Neural progenitor cell (in vitro differentiated cells): ENCODE measurements at regions not wholly inside any gene's neighbourhood (a gene's known extent, or its start where the extent isn't known, plus 50 kb on each side); places are given as distances from the start of the nearest gene placed in this dataset.
A peak's percentile ranks its signal among the peaks of the same experiment; 100 is the strongest.

Experiments used
- DNase-seq: peaks from one replicate; pipeline ENCODE4 v3.0.0-alpha.2; 2016; ENCODE audit warnings: low spot score
- H2AFZ ChIP-seq: fragments of 200-600 bp; sonication (generic); replicated peaks from 2 replicates; pipeline ENCODE4 v1.6.1; 2016; ENCODE audit warnings: antibody characterized with exemption
- H3F3A ChIP-seq: fragments of 200-600 bp; sonication (generic); 2 replicates; pipeline ENCODE4 v1.6.1; 2016; ENCODE audit warnings: antibody characterized with exemption, low read depth
- H3K27ac ChIP-seq: fragments of 200-600 bp; sonication (generic); 2 replicates; pipeline ENCODE4 v1.5.1; 2016; ENCODE audit warnings: mild to moderate bottlenecking
- H3K27me3 ChIP-seq: fragments of 200-600 bp; sonication (generic); 2 replicates; pipeline ENCODE4 v1.6.1; 2016; ENCODE audit warnings: mild to moderate bottlenecking, moderate library complexity
- H3K36me3 ChIP-seq: fragments of 200-600 bp; sonication (generic); 2 replicates; pipeline ENCODE4 v1.5.1; 2016
- H3K4me1 ChIP-seq: fragments of 200-600 bp; sonication (generic); 2 replicates; pipeline ENCODE4 v1.6.1; 2016; ENCODE audit warnings: mixed run types
- H3K4me2 ChIP-seq: fragments of 200-600 bp; sonication (generic); 2 replicates; pipeline ENCODE4 v1.6.1; 2016
- H3K4me3 ChIP-seq: fragments of 200-600 bp; sonication (generic); 2 replicates; pipeline ENCODE4 v1.5.1; 2016
- H3K79me2 ChIP-seq: fragments of 200-600 bp; sonication (generic); 2 replicates; pipeline ENCODE4 v1.6.1; 2016; ENCODE audit warnings: low read depth
- H3K9ac ChIP-seq: fragments of 200-600 bp; sonication (generic); 2 replicates; pipeline ENCODE4 v1.6.1; 2016
- H3K9me3 ChIP-seq: fragments of 200-600 bp; sonication (generic); 2 replicates; pipeline ENCODE4 v1.5.1; 2016; ENCODE audit warnings: low read depth
- H4K20me1 ChIP-seq: fragments of 200-600 bp; sonication (generic); 2 replicates; pipeline ENCODE4 v1.6.1; 2016; ENCODE audit warnings: low read depth
- H3K27ac Mint-ChIP-seq: 3 replicates; pipeline ENCODE4 v1.8.0; 2021; ENCODE audit warnings: mixed read lengths
- H3K27me3 Mint-ChIP-seq: 2 replicates; pipeline ENCODE4 v1.8.0; 2022; ENCODE audit warnings: low read depth, mild to moderate bottlenecking, inconsistent platforms, moderate library complexity, mixed read lengths; ENCODE audit not compliant: insufficient read depth
- H3K36me3 Mint-ChIP-seq: 3 replicates; pipeline ENCODE4 v1.8.0; 2021; ENCODE audit warnings: mixed read lengths
- H3K4me1 Mint-ChIP-seq: 3 replicates; pipeline ENCODE4 v1.8.0; 2021; ENCODE audit warnings: mixed read lengths
- H3K4me3 Mint-ChIP-seq: 3 replicates; pipeline ENCODE4 v1.8.0; 2021; ENCODE audit warnings: mild to moderate bottlenecking, moderate library complexity, mixed read lengths
- H3K9me3 Mint-ChIP-seq: 3 replicates; pipeline ENCODE4 v1.8.0; 2020; ENCODE audit warnings: mixed read lengths
- EZH2 ChIP-seq: fragments of 200-600 bp; sonication (generic); IDR thresholded peaks from 2 replicates; pipeline ENCODE4 v1.6.1; 2017; ENCODE audit warnings: antibody characterized with exemption, mild to moderate bottlenecking, moderate library complexity
- EZH2phosphoT487 ChIP-seq: fragments of 200-600 bp; sonication (generic); IDR thresholded peaks from 2 replicates; pipeline ENCODE4 v1.6.1; 2017; ENCODE audit warnings: antibody characterized with exemption
- TF ChIP-seq, protein P1 (sequence below): fragments of 200-600 bp; sonication (generic); IDR thresholded peaks from 2 replicates; pipeline ENCODE4 v1.5.1; 2017; ENCODE audit warnings: antibody characterized with exemption, mild to moderate bottlenecking

DNA sequence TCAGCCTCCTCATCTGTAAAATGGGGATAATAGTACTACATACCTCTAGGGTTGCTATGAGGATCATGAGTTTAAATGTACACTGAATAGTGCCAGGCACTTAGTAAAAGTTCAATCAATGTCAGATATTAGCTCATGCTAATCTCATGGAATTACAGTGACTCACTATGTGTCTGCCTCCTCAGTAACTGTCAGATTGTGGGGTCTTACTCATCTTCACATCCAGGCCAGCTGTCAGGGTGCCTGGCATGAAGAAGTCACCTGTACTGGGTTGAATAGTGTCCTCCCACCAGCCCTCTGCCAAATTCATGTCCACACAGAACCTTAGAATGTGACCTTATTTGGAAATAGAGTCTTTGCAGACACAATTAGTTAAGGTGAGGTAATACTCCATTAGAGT lies 54.3 kb upstream of the STIM2 start:
- TF ChIP-seq, protein P1, sequence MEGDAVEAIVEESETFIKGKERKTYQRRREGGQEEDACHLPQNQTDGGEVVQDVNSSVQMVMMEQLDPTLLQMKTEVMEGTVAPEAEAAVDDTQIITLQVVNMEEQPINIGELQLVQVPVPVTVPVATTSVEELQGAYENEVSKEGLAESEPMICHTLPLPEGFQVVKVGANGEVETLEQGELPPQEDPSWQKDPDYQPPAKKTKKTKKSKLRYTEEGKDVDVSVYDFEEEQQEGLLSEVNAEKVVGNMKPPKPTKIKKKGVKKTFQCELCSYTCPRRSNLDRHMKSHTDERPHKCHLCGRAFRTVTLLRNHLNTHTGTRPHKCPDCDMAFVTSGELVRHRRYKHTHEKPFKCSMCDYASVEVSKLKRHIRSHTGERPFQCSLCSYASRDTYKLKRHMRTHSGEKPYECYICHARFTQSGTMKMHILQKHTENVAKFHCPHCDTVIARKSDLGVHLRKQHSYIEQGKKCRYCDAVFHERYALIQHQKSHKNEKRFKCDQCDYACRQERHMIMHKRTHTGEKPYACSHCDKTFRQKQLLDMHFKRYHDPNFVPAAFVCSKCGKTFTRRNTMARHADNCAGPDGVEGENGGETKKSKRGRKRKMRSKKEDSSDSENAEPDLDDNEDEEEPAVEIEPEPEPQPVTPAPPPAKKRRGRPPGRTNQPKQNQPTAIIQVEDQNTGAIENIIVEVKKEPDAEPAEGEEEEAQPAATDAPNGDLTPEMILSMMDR = no peak
- TF ChIP-seq EZH2 = no peak
- no peak for TF ChIP-seq EZH2phosphoT487
- no peaks in the 10 kb centered on the region for H3K36me3 Mint-ChIP-seq
- Histone ChIP-seq H3K9ac (no peak overlapping the region), H3K79me2 (no peaks in the 10 kb centered on the region), H3K4me1 (peaks cover 11% of the 10 kb centered on the region), H3F3A (peaks cover 7% of the 10 kb centered on the region), H3K36me3 (no peaks in the 10 kb centered on the region), H3K9me3 (no peaks in the 10 kb centered on the region), H3K27ac (no peak overlapping the region), H3K4me2 (no peak overlapping the region), H2AFZ (no peak overlapping the region), H3K4me3 (no peak overlapping the region), H3K27me3 (no peaks in the 10 kb centered on the region), H4K20me1 (no peaks in the 10 kb centered on the region)
- H3K27ac Mint-ChIP-seq = peak overlapping the region; percentile 18
- H3K9me3 Mint-ChIP-seq = no peaks in the 10 kb centered on the region
- no peak overlapping the region for H3K4me3 Mint-ChIP-seq
- peaks cover 12% of the 10 kb centered on the region for H3K4me1 Mint-ChIP-seq
- H3K27me3 Mint-ChIP-seq = peaks cover 10% of the 10 kb centered on the region
- no peak for DNase-seq

DNA sequence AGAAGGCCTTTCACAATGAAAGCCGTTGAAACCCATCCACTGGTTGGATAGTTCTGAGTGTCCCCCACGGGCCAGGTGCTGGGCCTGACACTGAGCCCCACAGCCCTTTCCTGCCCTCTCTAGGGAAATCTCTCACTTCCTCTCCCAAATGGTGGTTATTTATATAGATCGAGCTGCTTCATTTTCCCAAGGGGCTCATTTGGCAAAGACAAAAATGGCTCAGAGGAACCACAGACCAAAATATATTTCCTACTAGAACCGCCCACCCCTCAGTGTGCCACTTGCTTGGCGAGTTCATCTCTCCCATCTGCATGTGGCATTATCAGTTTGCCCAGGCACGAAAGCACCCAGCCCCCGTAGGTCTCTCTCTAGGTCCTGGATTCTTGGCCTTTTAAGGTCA lies 53.3 kb upstream of the STIM2 start:
- no peaks in the 10 kb centered on the region for H3K36me3 ChIP-seq
- H2AFZ ChIP-seq = no peak overlapping the region
- no peak overlapping the region for H3K27ac Mint-ChIP-seq
- H3K27me3 Mint-ChIP-seq = peaks cover 11% of the 10 kb centered on the region
- peaks cover 7% of the 10 kb centered on the region for H3F3A ChIP-seq
- no peaks in the 10 kb centered on the region for H3K27me3 ChIP-seq
- TF ChIP-seq EZH2phosphoT487 (no peak), EZH2 (no peak)
- TF ChIP-seq, protein P1 = no peak
- peaks cover 11% of the 10 kb centered on the region for H3K4me1 ChIP-seq
- H3K36me3 Mint-ChIP-seq = no peaks in the 10 kb centered on the region
- no peak for DNase-seq
- no peaks in the 10 kb centered on the region for H3K9me3 Mint-ChIP-seq
- no peak overlapping the region for H3K4me2 ChIP-seq
- no peak overlapping the region for H3K9ac ChIP-seq
- no peaks in the 10 kb centered on the region for H4K20me1 ChIP-seq
- H3K9me3 ChIP-seq = no peaks in the 10 kb centered on the region
- H3K27ac ChIP-seq = no peak overlapping the region
- no peak overlapping the region for H3K4me3 Mint-ChIP-seq
- H3K4me1 Mint-ChIP-seq = peaks cover 12% of the 10 kb centered on the region
- H3K4me3 ChIP-seq = no peak overlapping the region
- H3K79me2 ChIP-seq = no peaks in the 10 kb centered on the region

DNA sequence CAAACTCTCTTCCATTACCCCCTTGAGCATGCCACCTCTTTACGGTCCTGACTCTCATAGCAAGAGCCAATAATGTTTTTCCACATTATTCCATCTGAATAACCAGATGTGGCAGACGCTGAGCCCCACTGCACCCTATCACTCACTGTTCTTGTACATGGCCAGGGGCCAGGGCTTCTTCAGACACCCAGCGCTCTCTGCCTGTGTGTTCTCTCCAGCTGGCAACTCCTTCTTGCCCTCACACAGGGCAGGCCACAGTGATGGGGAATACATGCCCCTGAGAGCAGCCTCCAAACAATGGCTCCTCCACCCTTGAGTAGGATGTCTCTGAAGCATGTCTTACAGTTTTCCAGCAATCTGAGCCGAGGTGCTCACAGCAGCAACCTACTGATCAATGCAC lies 50.8 kb upstream of the STIM2 start:
- Histone ChIP-seq H3K9me3 (no peaks in the 10 kb centered on the region), H3K79me2 (no peaks in the 10 kb centered on the region), H3K4me2 (no peak overlapping the region), H3K4me1 (no peaks in the 10 kb centered on the region), H3K27ac (no peak overlapping the region), H3K4me3 (no peak overlapping the region), H3K9ac (no peak overlapping the region), H3K36me3 (no peaks in the 10 kb centered on the region), H4K20me1 (no peaks in the 10 kb centered on the region), H3F3A (no peaks in the 10 kb centered on the region), H3K27me3 (no peaks in the 10 kb centered on the region), H2AFZ (no peak overlapping the region)
- H3K4me1 Mint-ChIP-seq = no peaks in the 10 kb centered on the region
- no peak overlapping the region for H3K4me3 Mint-ChIP-seq
- TF ChIP-seq EZH2 (no peak), EZH2phosphoT487 (no peak)
- TF ChIP-seq, protein P1 = no peak
- no peak for DNase-seq
- H3K27me3 Mint-ChIP-seq = peaks cover 9% of the 10 kb centered on the region
- no peaks in the 10 kb centered on the region for H3K36me3 Mint-ChIP-seq
- H3K27ac Mint-ChIP-seq = no peak overlapping the region
- H3K9me3 Mint-ChIP-seq = no peaks in the 10 kb centered on the region
